ENCODE measurements at regions not wholly inside any gene's neighbourhood (a gene's known extent, or its start where the extent isn't known, plus 50 kb on each side); places are given as distances from the start of the nearest gene placed in this dataset.

DNA sequence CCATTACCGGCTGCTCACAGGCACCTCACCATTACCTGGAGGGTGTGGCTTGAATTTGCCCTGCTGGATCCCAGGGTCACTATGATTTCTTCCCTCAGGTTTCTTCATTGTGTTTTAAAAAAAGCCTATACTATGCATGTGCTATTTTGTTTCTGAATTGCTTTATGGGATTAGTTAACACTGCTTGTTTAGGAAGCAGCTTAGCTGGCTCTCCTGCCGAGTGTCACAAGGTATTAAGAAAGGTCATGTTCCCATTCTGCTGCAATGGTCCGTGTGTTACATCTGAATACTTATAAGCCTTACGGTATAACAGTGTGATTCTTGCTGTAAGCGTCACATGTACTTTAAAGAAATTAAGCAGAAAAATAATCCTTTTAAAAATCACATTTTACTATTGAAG, 380.6 kb upstream of the B3GAT1 start:
- Histone ChIP-seq H3K36me3 (ENCODE audit: control insufficient read depth, insufficient read depth, low read length) (no peaks in the 10 kb centered on the region), H3K4me3 (ENCODE audit: low read depth, low read length) (no peak overlapping the region), H3K27me3 (ENCODE audit: control insufficient read depth, insufficient read depth, low read length) (no peaks in the 10 kb centered on the region)
- no peak for TF ChIP-seq CTCF (IDR thresholded peaks at IDR 0.05; ENCODE audit: insufficient read depth, low read depth, low read length)
- ChIA-PET CTCF (no interaction called here), POLR2A (no interaction called here)
- no peak for DNase-seq (ENCODE audit: low read depth)

- Histone ChIP-seq H3K27me3 (ENCODE audit: control insufficient read depth, insufficient read depth, low read length) (no peaks in the 10 kb centered on the region), H3K36me3 (ENCODE audit: control insufficient read depth, insufficient read depth, low read length) (no peaks in the 10 kb centered on the region), H3K4me3 (ENCODE audit: low read depth, low read length) (no peak overlapping the region)
- ChIA-PET POLR2A (no interaction called here), CTCF (no interaction called here)
- TF ChIP-seq CTCF (IDR thresholded peaks at IDR 0.05; ENCODE audit: insufficient read depth, low read depth, low read length): no peak
- no peak for DNase-seq (ENCODE audit: low read depth)
These were observed 380.0 kb upstream of the B3GAT1 start for GRCh38 chr11:134792044-134792443.

- no peak for DNase-seq (ENCODE audit: low read depth)
- ChIA-PET CTCF (no interaction called here), POLR2A (no interaction called here)
- no peak for TF ChIP-seq CTCF (IDR thresholded peaks at IDR 0.05; ENCODE audit: insufficient read depth, low read depth, low read length)
- Histone ChIP-seq H3K27me3 (ENCODE audit: control insufficient read depth, insufficient read depth, low read length) (no peaks in the 10 kb centered on the region), H3K4me3 (ENCODE audit: low read depth, low read length) (no peak overlapping the region), H3K36me3 (ENCODE audit: control insufficient read depth, insufficient read depth, low read length) (no peaks in the 10 kb centered on the region)
These were observed 379.1 kb upstream of the B3GAT1 start for GRCh38 chr11:134791102-134791501.

DNA sequence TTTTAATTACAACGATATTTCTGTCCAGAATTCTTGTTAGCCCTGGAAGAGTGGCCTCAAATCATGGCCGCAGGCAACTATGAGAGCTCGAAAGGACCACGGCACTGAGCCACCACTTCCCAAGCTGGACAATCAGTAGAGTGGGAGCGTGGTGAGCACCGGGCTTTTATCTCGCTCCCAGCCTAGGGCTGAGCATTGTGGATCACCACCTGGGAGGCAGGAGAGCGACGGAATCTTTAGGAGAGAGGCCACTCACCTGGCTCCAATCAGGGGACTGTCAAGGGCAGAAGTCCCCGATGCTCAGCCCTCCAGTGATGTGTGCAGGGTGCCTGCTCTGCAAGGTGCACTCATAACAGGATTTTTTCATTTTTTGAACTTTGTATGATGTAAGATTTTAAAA, 377.1 kb upstream of the B3GAT1 start:
- H3K4me3 ChIP-seq (ENCODE audit: low read depth, low read length): no peak overlapping the region
- ChIA-PET POLR2A (no interaction called here), CTCF (no interaction called here)
- DNase-seq (ENCODE audit: low read depth): no peak
- no peak for TF ChIP-seq CTCF (IDR thresholded peaks at IDR 0.05; ENCODE audit: insufficient read depth, low read depth, low read length)
- H3K27me3 ChIP-seq (ENCODE audit: control insufficient read depth, insufficient read depth, low read length): no peaks in the 10 kb centered on the region
- H3K36me3 ChIP-seq (ENCODE audit: control insufficient read depth, insufficient read depth, low read length): no peaks in the 10 kb centered on the region

DNA sequence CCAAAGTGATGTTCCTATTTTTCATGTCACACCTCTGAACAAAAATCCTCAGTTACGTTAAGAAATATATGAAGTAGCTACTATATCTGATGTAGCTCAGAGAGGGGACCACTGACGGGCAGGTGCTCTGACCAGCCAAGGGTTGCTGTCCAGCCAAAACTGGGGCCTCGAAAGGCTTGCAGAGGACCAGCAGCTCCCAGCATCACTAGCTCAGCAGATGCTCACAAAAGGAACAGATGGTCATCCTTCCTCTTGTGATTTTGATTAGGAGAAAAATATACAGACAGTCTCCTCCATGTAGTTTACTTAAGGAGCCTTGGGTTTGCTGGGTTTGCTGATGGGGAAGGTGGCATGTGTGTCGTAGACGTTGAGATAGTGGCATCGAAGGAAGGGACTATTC, 374.6 kb upstream of the B3GAT1 start:
- no peak for TF ChIP-seq CTCF (IDR thresholded peaks at IDR 0.05; ENCODE audit: insufficient read depth, low read depth, low read length)
- no peaks in the 10 kb centered on the region for H3K27me3 ChIP-seq (ENCODE audit: control insufficient read depth, insufficient read depth, low read length)
- DNase-seq (ENCODE audit: low read depth): no peak
- CTCF ChIA-PET: no interaction called here
- POLR2A ChIA-PET: no interaction called here
- no peaks in the 10 kb centered on the region for H3K36me3 ChIP-seq (ENCODE audit: control insufficient read depth, insufficient read depth, low read length)
- no peak overlapping the region for H3K4me3 ChIP-seq (ENCODE audit: low read depth, low read length)

All from BJ (cell line).